SIG-M5 treated with dmso at 0.1 percent for 504 hours (cell line): ENCODE measurements at regions not wholly inside any gene's neighbourhood (a gene's known extent, or its start where the extent isn't known, plus 50 kb on each side); places are given as distances from the start of the nearest gene placed in this dataset.
"Not testable (repeated sequence)": the region's sequence is repeated elsewhere in the genome, so short reads cannot be mapped to it uniquely, and the experiment has no call there.

ENCODE experiments used
- DNase-seq: peaks from one replicate; lab custom pipeline; 2025; ENCODE audit not compliant: unreplicated experiment; lab: John Stamatoyannopoulos, UW

DNA sequence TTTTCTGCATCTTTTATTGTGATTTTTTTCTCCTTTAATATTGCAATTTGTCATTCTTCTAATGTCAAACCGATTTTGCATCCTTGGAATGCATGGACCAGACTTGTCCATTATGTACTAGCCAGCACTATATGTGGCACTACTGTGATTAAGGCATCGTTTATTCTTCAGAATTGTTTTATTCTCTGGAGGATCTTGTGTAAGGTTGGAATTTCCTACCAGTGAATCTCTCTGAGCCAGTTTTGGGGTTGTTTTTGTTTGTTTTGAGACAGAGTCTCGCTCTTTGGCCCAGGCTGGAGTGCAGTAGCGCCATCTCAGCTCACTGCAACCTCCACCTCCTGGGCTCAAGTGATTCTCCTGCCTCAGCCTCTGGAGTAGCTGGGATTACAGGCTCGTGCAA, 58.5 kb downstream of the IGLL5 start:
- no peak for DNase-seq

DNA sequence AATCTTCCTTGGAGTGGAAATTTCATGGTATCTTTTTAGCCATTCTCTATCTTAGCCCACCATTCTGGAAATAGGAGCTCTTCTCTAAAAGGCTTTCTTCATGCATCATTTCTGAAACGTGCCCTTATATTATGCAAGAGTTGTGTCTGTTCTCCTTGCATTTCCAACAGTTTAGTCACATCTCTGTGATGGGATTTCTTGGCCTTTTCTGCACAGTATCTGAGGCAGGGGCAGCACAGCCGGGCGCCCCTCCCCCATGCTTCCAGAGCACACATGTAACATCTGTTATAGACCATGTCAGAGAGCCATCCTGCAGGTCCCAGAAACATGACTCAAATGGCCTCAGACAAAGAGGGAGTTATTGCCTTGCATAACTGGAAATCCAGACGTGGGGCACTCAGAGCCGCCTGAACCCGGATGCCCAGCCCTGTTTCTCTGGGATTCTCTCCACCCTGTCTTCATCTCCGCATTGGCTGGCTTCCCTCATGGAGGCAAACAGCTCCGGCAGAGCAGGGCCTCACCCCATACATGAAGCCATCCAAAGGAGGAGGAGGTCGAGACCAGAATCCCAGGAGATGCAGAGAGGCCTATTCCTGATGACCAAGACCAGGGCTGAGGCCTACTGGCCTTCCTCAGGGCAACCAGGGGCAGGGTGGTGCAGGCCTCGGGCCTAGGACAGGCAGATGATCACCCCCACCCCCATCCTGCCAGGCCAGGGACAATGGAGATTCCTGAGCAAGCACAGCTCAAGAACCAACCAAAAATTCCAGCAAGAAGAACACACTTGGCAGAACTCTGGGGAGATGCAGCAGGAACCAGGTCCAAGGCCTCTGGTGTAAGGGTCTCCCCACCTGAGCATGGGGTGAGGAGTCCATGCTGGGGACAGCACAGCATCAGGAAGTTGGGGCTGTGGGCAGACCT, 61.3 kb downstream of the IGLL5 start:
- peak; percentile 16 for DNase-seq

DNA sequence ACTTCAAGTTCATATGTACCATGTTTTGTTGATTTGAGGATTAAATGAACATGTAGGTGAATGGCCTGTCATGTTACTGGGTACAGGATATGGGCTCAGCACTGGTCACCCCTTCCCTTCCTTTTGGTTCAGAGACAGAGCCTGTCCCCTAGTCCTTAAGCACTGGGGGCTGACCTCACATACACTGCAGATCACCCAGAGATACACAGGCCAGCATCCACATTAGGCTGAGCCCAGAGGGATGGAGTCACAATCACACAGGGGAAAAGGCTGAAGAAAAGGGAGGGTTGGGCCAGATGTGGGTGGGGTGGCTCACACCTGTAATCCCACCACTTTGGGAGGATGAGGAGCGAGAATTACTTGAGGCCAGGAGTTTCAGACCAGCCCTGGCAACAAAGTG, 62.3 kb downstream of the IGLL5 start:
- no peak for DNase-seq

DNA sequence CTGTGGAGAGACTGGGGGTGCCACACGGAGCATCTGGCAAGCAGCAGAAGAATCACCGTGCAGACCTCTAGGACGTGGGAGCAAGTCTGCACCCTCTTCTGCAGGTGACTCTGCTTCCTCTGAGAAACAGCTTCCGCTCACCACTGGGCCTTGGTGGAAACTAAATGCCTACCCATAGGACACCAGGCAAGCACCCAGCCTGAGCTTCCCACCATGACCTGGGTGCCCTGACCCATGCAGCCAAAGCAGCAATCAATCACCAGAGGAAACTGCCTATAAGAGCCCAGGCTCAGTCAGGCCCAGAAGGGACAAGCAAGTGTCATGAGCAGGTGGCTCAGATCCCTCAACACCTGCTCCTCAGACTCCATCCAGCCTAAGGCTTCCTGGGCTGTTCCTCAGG, 63.4 kb downstream of the IGLL5 start:
- DNase-seq = no peak

DNA sequence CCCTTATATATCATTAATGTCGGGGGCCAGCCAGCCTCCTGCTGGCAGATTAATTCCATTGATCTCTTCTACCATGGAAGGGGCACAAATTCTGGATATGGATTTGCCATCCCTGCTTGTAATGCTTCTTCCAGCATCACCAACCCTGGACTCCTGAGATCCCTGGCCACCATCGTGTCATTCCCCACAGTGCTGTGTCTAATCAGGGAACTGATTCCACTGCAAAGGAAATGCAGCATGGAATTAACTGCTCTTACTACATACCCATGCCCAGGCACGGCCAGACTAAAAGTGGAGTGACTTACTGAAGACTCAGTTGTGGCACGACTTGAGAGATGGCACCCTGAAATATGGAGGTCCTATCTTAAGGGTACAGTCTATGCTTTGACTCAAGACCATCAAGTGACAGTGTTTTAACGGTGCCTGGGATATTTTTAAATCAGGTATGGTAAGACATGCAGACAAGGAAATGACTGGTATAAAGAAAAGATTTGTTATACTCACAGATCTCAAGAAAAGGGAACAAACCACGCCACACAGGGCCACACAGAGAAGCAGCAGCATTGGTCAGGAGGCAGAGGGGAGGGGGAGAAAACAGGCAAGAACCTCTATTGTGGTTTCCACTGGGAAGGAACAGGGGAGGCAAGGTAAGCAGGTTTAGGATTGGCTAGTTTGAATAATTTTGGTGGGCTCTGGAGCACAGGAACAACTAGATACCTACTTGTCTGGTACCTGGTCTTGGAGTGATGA, 65.1 kb downstream of the IGLL5 start:
- no peak for DNase-seq

DNA sequence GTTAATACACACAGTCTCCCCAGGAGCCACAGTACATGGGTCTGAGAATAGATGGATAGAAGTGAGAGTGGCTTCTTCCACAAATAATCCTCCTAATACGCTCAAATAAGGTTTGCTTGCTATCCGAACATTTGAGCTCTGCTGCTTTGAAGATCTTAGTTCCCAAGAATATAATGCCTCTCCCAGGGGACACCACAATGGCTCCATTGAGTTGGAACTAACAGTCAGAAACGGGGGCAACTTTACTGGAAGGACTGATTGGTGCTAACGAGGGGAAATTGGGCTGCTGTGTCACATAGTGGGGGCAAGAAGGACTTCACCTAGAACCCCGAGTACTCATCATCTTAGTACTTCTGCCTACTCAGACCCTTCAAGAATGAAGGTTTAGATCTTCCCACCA, 66.2 kb downstream of the IGLL5 start:
- no peak for DNase-seq

DNA sequence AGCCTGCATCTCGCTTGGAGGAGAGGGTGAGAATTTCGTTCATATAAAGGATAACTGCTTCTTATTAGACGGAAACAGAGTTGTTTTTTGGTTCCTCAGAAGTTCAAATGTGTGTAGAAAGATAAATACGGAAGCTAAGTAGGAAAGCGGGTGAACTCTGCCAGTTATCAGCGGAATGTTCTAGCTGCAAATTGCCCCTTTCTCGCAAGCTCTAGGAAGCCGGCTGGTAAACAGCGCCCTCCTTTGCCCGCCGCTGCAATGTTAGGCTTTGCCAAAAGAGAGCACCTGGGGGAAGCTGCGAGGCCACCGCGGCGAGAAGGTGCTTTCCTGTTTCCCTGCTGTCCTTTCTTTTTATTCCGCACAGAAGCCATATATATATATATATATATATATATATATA, 67.0 kb downstream of the IGLL5 start:
- no peak for DNase-seq

DNA sequence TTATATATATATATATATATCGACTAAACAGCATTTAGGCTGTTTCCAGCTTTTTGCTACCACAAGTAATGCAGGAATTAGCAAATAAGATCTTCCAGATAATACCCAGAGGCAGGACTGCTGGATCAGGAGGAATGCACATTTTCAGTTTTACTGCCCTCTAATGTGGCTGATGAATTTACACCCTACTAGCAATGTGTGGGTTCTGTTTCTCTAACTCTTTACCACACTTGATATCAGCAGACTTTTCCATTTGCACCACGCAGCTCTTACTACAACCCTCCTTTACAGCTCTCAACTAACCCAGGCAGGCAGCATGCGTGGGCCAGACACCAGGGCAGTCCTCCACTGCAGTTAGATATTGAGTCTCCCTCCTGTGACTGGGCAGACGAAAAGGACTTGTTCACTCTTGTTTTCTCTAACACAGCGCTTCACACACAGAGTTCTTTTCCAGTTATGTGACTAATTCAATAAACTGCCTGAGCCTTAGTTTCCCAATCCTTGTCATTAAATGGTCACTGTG, 67.7 kb downstream of the IGLL5 start:
- DNase-seq = no peak

DNA sequence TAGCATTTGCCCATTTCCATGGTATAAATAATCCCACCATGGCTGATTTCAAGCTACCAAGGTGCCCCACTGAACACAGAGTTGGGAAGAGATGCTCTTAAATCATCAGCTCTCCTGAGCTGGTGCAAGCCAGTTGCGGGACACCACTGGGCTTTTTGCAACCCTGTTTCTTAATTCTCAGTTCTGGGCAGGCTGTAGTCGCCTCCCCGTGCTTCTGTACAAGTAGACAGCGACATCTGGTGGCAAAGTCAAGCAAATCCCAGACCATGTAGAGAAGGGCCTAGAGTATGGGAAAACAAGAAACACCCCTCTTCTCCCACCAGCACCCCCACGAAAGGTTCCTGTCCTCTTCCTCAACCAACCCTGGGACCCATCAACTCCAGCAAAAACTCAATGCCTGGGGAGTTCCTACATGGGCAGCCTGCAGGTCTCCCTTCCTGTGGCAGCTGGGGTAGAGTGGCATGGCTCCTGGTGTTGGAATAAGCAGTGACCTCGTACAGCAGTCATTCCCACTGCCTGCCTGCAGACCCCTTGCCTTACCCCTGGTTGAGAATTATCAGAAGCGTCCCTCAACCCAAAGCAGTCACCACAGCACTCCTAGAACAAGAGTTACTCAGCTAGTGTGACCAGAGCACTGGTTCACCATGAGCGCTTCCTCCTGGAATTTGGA, 68.4 kb downstream of the IGLL5 start:
- DNase-seq = peak; percentile 79

DNA sequence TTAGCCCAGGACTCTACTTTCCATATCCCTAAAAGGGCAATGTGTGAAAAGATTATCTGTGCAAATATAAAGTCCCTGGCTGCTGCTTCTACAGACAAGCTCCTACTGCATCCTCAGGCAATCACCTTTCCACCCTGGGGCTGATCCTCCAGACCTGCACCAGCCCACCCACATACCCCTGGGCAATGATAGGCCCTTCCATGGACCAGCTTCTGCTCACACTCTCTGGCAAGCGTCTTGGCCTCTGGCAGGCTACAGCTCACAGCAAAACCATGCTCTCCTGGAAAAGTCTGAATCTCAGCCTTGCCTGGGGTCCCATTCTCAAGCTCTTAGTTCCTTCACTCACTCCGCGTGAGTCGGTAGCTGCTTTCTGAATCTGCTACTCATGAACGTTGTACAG, 69.5 kb downstream of the IGLL5 start:
- DNase-seq = no peak

DNA sequence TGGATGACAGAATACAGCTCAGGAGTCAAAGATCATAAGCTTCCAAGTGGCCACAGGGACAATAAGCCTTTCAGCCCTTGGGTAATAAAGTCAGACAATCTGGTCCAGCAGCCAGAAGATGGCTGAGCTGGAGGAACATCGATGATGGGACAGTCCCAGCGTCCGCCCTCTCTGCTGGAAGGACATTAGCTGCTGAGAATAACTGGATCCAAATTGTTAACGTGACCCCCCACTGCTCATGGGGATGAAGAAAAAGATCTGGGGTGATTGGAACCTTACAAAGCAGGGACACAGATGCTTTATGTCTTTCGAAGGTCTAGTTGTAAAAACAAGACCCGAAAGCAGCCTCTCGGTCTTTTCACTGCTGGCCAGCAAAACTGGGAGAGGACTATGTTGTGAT, 71.0 kb downstream of the IGLL5 start:
- DNase-seq = no peak

DNA sequence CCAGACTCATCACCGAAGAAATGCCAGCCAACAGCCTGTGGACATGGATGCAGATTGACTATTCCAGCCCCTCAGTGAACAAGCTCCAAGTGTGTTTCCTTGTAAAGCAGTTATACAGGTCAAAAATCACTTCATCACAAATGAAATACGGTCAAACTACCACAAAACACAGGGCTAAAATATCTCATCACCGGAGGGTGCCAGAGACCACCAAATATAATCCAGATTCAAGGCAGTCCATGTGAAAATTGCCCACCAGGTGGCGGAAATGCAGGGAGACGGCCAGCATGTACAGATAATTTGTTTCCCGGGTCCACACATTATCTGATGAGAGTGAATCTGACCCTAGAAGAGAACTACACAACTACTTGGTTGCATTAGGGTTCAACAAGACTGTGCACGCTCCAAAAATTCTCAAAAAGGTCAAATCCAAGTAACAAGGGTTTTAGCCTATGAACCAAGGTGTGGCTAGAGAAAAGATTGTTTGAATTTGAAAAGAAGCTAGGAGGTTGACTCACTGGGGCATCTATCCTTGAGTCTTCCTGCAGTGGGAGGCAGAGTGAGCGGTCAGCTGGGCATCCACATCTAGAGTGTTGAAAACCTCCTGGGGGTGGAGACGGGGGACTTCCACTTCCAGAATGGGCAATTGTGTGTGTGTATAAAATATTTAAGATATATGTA, 71.7 kb downstream of the IGLL5 start:
- DNase-seq = peak; percentile 37

DNA sequence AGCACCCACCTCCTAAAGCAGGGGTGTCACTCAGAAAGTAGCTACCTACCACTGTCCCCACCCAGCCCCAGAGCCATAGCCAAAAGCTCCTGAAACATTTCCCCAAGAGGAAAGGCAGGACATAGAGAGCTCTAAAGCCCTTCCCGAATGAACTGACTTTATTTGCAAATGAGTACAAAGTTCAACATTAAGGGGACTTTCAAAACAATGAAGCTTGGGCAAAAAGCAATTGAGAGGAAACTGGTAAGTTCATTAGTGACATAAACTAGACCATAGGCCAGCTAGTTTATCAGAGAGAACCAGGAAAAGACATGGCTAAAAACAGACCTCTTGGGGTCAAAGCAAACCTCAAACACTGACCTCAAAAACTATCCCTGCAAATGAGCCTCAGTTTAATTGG, 72.7 kb downstream of the IGLL5 start:
- no peak for DNase-seq

DNA sequence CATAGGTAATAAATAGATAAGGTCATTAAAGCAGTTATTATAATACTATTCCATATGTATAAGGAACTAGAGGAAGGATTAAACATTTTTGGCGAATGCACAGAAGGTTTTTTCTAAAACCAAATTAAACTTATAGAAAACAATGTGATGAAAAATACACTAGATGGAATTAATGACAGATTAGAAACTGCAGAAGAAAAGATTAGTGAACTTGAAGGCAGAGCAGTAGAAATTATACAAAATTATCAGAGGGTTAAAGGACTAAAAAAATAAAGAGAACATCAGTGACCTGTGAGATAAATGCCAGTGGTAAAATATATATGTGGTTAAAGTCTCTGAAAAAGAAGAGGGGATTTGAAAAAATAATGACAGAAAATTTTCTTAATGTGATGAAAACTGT, 74.0 kb downstream of the IGLL5 start:
- DNase-seq = no peak

DNA sequence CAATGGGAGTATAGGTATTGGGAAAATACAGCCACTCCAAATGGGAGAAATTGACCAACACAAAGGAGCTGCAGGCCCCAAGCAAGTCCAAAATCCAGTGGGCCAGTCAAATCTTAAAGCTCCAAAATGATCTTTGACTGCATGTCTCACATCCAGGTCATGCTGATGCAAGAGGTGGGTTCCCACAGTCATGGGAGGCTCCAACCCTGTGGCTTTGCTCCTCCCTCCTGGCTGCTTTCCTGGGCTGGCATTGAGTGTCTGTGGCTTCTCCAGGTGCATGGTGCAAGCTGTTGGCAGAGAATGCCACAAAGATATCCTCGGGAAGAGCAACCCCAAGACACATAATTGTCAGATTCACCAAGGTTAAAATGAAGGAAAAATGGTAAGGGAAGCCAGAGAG, 80.8 kb downstream of the IGLL5 start:
- no peak for DNase-seq

DNA sequence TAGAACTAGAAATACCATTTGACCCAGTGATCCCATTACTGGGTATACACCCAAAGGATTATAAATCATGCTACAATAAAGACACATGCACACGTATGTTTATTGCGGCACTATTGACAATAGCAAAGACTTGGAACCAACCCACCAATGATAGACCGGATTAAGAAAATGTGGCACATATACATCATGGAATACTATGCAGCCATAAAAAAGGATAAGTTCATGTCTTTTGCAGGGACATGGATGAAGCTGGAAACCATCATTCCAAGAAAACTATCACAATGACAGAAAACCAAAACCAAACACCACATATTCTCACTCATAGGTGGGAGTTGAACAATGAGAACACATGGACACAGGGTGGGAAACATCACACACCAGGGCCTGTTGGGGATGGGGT, 85.0 kb downstream of the IGLL5 start:
- DNase-seq = not testable (repeated sequence)

DNA sequence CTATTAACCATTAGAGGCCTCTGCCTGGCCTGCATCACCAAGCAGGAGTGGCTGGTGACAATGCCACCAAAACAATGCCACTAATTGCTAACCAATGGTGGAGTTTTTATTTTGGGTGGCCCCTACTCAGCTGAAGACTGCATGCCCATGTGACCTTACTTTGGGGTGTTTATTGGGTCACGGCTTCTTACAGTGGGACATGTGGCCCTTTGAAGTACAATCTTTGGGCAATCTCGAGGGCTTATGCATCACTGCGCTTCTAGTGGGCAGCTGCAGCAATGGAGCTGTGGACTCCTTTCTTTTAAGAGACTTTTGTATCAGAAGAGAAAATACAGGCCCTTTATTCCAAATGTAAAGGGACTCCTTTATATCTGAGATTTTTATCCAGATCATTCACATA, 85.7 kb downstream of the IGLL5 start:
- DNase-seq = no peak

DNA sequence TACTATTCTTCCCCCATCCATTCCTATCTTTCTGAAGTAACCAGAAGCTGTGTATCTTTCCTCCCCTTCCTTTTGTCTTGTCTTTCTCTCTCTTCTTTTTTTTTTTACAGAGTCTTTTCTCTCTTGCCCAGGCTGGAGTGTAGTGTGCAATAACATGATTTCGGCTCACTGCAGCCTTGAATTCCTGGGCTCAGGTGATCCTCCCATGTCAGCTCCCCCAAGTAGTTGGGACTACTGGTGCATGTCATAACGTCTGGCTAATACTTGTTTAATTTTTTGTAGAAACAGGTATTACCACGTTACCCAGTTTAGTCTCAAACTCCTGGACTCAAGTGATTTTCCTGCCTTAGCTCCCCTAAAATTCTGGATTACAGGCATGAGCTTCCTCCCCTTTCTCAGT, 86.5 kb downstream of the IGLL5 start:
- DNase-seq = no peak

DNA sequence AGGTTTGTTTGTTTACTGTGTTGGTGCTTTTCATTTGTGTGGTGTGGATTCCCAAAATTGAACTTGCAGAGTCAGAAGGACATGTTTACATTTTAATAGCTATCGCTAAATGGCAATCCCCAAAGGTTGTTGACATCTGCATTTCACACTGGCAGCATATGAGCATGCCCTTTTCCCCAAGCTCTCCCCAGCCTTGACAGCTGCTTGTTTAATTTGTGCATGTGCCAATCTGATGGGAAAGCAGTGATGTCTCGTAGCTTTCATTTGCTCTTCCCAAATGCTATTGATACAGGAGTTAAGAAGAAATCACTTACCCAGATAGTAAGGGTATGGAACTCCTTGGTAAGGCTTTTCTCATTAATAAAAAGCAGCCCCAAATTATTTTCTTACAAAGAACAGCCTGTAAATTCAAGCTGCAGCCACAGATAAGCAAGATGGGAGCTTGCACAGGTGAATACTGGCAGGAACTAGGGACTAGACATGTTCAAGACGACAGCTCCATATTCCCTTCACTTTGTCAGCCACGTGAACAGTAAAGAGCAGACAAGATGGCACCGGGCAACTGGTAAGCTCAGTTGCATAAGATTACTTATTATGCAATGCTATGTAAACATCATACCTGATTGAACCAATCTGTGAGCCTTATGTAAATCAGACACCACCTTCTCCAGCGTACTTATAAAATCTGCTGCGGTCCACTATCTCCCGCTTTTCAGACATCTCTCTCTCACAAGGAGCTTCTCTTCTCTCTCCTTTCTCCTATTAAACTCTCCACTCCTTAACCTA, 87.4 kb downstream of the IGLL5 start:
- no peak for DNase-seq
